GM23248 (cell line): ENCODE measurements at regions not wholly inside any gene's neighbourhood (a gene's known extent, or its start where the extent isn't known, plus 50 kb on each side); places are given as distances from the start of the nearest gene placed in this dataset.

ENCODE experiments used
- DNase-seq: peaks from one replicate; pipeline ENCODE4 v3.0.0-alpha.2; 2015
- H2AFZ ChIP-seq: fragments of 200-600 bp; sonication (generic); 2 replicates; pipeline ENCODE4 v1.6.1; 2016; ENCODE audit warnings: antibody characterized with exemption
- H3F3A ChIP-seq: fragments of 200-600 bp; sonication (generic); 2 replicates; pipeline ENCODE4 v1.6.1; 2016; ENCODE audit warnings: mild to moderate bottlenecking, antibody characterized with exemption, mixed run types; ENCODE audit not compliant: insufficient read depth
- H3K27ac ChIP-seq: fragments of 200-600 bp; sonication (generic); 2 replicates; pipeline ENCODE4 v1.5.1; 2016; ENCODE audit warnings: mild to moderate bottlenecking
- H3K27me3 ChIP-seq: fragments of 200-600 bp; sonication (generic); replicated peaks from 2 replicates; pipeline ENCODE4 v1.6.1; 2016; ENCODE audit warnings: mild to moderate bottlenecking; ENCODE audit not compliant: insufficient read depth
- H3K36me3 ChIP-seq: fragments of 200-600 bp; sonication (generic); 2 replicates; pipeline ENCODE4 v1.6.1; 2016; ENCODE audit warnings: low read depth, mild to moderate bottlenecking
- H3K4me1 ChIP-seq: fragments of 200-600 bp; sonication (generic); 2 replicates; pipeline ENCODE4 v1.6.1; 2016; ENCODE audit warnings: mild to moderate bottlenecking; ENCODE audit not compliant: insufficient read depth
- H3K4me2 ChIP-seq: fragments of 200-600 bp; sonication (generic); one replicate; pipeline ENCODE4 v1.6.1; 2016; ENCODE audit warnings: mild to moderate bottlenecking; ENCODE audit not compliant: unreplicated experiment
- H3K4me3 ChIP-seq: fragments of 200-600 bp; sonication (generic); 2 replicates; pipeline ENCODE4 v1.5.1; 2016; ENCODE audit warnings: mild to moderate bottlenecking
- H3K79me2 ChIP-seq: fragments of 200-600 bp; sonication (generic); 2 replicates; pipeline ENCODE4 v1.6.1; 2016; ENCODE audit warnings: mild to moderate bottlenecking; ENCODE audit not compliant: insufficient read depth
- H3K9ac ChIP-seq: fragments of 200-600 bp; sonication (generic); 2 replicates; pipeline ENCODE4 v1.6.1; 2016; ENCODE audit warnings: mild to moderate bottlenecking
- H3K9me2 ChIP-seq: fragments of 200-600 bp; sonication (generic); 2 replicates; pipeline ENCODE4 v1.6.1; 2016; ENCODE audit warnings: mixed run types, mild to moderate bottlenecking, moderate library complexity; ENCODE audit not compliant: insufficient read depth
- H3K9me3 ChIP-seq: fragments of 200-600 bp; sonication (generic); one replicate; pipeline ENCODE4 v1.6.1; 2017; ENCODE audit warnings: low read depth
- H4K20me1 ChIP-seq: fragments of 200-600 bp; sonication (generic); 2 replicates; pipeline ENCODE4 v1.6.0; 2016; ENCODE audit not compliant: insufficient read depth
- EZH2 ChIP-seq: fragments of 200-600 bp; sonication (generic); IDR thresholded peaks from 2 replicates; pipeline ENCODE4 v1.6.1; 2018; ENCODE audit warnings: antibody characterized with exemption, mild to moderate bottlenecking; ENCODE audit not compliant: insufficient read depth, poor library complexity, severe bottlenecking
- EZH2phosphoT487 ChIP-seq: fragments of 200-600 bp; sonication (generic); IDR thresholded peaks from 2 replicates; pipeline ENCODE4 v1.6.1; 2018; ENCODE audit warnings: antibody characterized with exemption, moderate library complexity, mild to moderate bottlenecking, low read depth; ENCODE audit not compliant: insufficient read depth
- WGBS, 2 experiments: methylation state at CpG; one replicate each; pipeline ENCODE4 v1.1.6; 2015 to 2017; ENCODE audit warnings: low lambda C conversion rate in 2 of 2, low coverage in 1 of 2; ENCODE audit errors: missing lambda C conversion rate in 2 of 2; 5-methylcytosine and 5-hydroxymethylcytosine counted together
- in situ Hi-C: fragments of 300-500 bp; cut with MboI; formaldehyde crosslinking; loops from 2 replicates; pipeline ENCODE4 v1.15.0; 2020

DNA sequence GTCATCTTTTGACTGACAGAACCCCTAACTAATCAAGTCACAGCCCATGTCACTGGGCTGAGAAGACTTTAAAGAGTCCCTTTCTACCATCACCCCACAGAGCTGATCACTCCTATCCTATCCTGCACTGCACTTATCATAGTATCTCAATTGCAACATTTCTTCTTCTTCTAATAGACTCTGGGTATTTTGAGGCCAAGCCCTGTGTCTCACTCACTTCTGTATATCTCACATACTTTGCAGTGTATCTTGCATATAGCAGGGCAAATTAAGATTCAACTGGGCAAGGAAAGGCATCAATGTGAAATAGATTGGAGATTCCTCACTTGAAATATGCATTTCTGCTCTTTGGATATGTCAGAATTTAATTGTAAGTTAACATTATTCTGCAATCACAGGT is 531.5 kb upstream of the SLIT2 start:
- Histone ChIP-seq H3K4me2 (no peak overlapping the region), H3K9ac (no peak overlapping the region), H3K27ac (no peak overlapping the region), H3K4me1 (no peaks in the 10 kb centered on the region), H2AFZ (no peak overlapping the region), H3K27me3 (no peaks in the 10 kb centered on the region), H3K4me3 (no peak overlapping the region), H3K9me2 (0 out of 2 replicates have a peak, but pooled peaks cover 4% of the 10 kb centered on the region), H3K36me3 (no peaks in the 10 kb centered on the region), H3K9me3 (no peaks in the 10 kb centered on the region), H4K20me1 (no peaks in the 10 kb centered on the region), H3F3A (no peaks in the 10 kb centered on the region), H3K79me2 (no peaks in the 10 kb centered on the region)
- TF ChIP-seq EZH2 (no peak), EZH2phosphoT487 (no peak)
- no peak for DNase-seq
- in situ Hi-C loops = no loop called here

DNA sequence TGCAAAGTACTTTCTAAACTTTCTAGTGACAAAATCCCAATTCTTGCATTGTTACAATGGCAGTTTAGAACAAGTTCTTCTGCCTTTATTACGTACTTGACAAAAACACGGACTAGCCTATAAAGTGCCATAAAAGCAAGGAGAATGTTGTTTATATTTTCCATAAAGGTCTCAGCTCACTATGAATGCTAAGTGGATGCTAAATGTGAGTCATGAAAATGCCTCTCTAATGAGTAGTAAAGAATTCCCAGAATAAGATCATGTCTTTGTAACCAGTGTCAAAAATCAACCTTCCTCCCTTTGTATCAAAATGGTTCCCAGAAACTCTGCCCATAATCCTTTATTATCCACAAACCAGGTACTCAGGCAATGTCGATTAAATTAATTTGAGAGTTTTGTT is 539.8 kb upstream of the SLIT2 start:
- no peaks in the 10 kb centered on the region for H3K79me2 ChIP-seq
- H2AFZ ChIP-seq = peak overlapping the region; percentile 59
- no peaks in the 10 kb centered on the region for H3K36me3 ChIP-seq
- DNase-seq = peak; percentile 74
- peaks cover 16% of the 10 kb centered on the region for H3K4me1 ChIP-seq
- no peaks in the 10 kb centered on the region for H4K20me1 ChIP-seq
- H3K27ac ChIP-seq = peak overlapping the region; percentile 37
- no peak overlapping the region for H3K9ac ChIP-seq
- H3K9me2 ChIP-seq = no peaks in the 10 kb centered on the region
- H3K27me3 ChIP-seq = no peaks in the 10 kb centered on the region
- in situ Hi-C loops = no loop called here
- H3F3A ChIP-seq = peaks cover 16% of the 10 kb centered on the region
- WGBS, 2 experiments = 59% methylated on average over 3 of the region's 3 CpGs
- peak overlapping the region; percentile 46 for H3K4me2 ChIP-seq
- no peak for TF ChIP-seq EZH2
- no peak for TF ChIP-seq EZH2phosphoT487
- H3K4me3 ChIP-seq = no peak overlapping the region
- no peaks in the 10 kb centered on the region for H3K9me3 ChIP-seq

DNA sequence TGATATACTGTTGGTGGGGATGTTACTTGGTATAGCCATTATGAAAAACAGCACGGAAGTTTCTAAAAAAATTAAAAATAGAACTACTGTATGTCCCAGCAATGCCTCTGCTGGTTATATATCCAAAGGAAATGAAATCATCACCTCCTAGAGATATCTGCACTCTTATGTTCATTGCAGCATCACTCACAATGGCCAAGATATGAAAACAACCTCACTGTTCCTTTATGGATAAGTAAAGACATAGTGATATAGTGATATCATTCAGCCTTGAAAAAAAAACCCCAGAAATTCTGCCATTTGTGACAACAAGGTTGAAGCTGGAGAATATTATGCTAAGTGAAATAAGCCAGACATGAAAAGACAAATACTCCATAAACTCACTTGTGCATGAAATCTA is 543.8 kb upstream of the SLIT2 start:
- no peak overlapping the region for H3K27ac ChIP-seq
- H3K4me3 ChIP-seq = no peak overlapping the region
- in situ Hi-C loops = no loop called here
- no peaks in the 10 kb centered on the region for H3K79me2 ChIP-seq
- no peak for DNase-seq
- no peaks in the 10 kb centered on the region for H3K9me3 ChIP-seq
- no peaks in the 10 kb centered on the region for H3K36me3 ChIP-seq
- H3K9me2 ChIP-seq = 0 out of 2 replicates have a peak, but pooled peaks cover 4% of the 10 kb centered on the region
- no peak overlapping the region for H2AFZ ChIP-seq
- no peaks in the 10 kb centered on the region for H3K27me3 ChIP-seq
- no peak overlapping the region for H3K4me2 ChIP-seq
- H3K4me1 ChIP-seq = peaks cover 16% of the 10 kb centered on the region
- TF ChIP-seq EZH2phosphoT487 (no peak), EZH2 (no peak)
- WGBS, 2 experiments = 95 to 96% methylated on average over 1 of the region's 1 CpG
- no peak overlapping the region for H3K9ac ChIP-seq
- H3F3A ChIP-seq = peaks cover 16% of the 10 kb centered on the region
- no peaks in the 10 kb centered on the region for H4K20me1 ChIP-seq

DNA sequence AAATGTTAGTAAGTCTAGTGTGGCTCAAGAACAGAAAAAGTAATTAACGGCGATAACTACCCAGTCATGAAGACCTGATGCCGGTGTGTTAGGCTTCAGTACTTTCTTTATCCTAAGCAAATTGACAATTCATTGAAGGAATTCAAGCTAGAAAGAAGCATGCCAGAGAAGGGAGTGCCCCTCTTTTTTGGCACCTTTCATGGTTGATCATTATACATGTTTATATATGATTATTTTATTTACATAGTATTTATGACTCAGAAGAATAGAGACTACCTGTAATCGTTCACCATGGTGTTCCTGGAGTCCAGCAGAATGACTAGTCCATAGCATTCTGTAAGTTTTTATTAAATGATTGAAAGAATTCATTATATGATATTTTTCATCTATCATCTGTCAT is 548.3 kb upstream of the SLIT2 start:
- H3F3A ChIP-seq = no peaks in the 10 kb centered on the region
- in situ Hi-C loops = no loop called here
- H3K4me2 ChIP-seq = no peak overlapping the region
- no peaks in the 10 kb centered on the region for H3K36me3 ChIP-seq
- TF ChIP-seq EZH2phosphoT487 (no peak), EZH2 (no peak)
- H3K4me1 ChIP-seq = peaks cover 7% of the 10 kb centered on the region; the same call in 1 of the 2 replicates
- WGBS, 2 experiments = 95 to 98% methylated on average over 4 of the region's 4 CpGs
- H4K20me1 ChIP-seq = no peaks in the 10 kb centered on the region
- no peaks in the 10 kb centered on the region for H3K9me3 ChIP-seq
- no peaks in the 10 kb centered on the region for H3K27me3 ChIP-seq
- 0 out of 2 replicates have a peak, but pooled peaks cover 4% of the 10 kb centered on the region for H3K9me2 ChIP-seq
- no peak overlapping the region for H3K4me3 ChIP-seq
- no peak overlapping the region for H3K9ac ChIP-seq
- no peak overlapping the region for H3K27ac ChIP-seq
- H3K79me2 ChIP-seq = no peaks in the 10 kb centered on the region
- DNase-seq = no peak
- no peak overlapping the region for H2AFZ ChIP-seq

DNA sequence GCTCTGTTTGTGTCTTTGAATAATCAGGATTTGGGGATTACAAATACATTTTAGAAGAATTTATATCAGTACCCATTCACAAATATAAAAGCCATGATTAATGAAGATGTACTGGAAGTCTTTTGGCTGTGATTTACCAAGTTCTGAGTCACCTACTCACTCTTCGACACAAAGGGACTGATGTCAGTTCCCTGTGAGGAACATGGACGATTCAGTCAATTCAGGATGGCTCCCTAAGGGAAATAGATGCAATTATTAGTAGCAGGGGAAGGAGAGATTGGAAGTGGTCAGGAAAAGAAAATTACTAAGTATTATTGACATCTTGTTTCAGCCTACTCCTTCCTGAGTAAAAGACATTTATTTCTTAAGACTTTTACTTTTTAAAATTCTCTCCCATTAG is 550.7 kb upstream of the SLIT2 start:
- Histone ChIP-seq H4K20me1 (no peaks in the 10 kb centered on the region), H3K27me3 (no peaks in the 10 kb centered on the region), H3K4me1 (peaks cover 7% of the 10 kb centered on the region; the same call in 1 of the 2 replicates), H3F3A (no peaks in the 10 kb centered on the region), H3K4me2 (no peak overlapping the region), H3K4me3 (no peak overlapping the region), H3K79me2 (no peaks in the 10 kb centered on the region), H3K36me3 (no peaks in the 10 kb centered on the region), H3K9ac (no peak overlapping the region), H3K27ac (no peak overlapping the region), H3K9me3 (no peaks in the 10 kb centered on the region), H2AFZ (peak overlapping the region; percentile 6; the same call in 1 of the 2 replicates), H3K9me2 (no peaks in the 10 kb centered on the region)
- DNase-seq = peak; percentile 44
- in situ Hi-C loops = no loop called here
- TF ChIP-seq EZH2 = no peak
- TF ChIP-seq EZH2phosphoT487 = no peak
- 2% methylated on average over 2 of the region's 2 CpGs for WGBS, 2 experiments
